HEK293 (cell line): ENCODE measurements at regions not wholly inside any gene's neighbourhood (a gene's known extent, or its start where the extent isn't known, plus 50 kb on each side); places are given as distances from the start of the nearest gene placed in this dataset.

ENCODE experiments used
- CTCF ChIA-PET: fragments of 350-600 bp; formaldehyde crosslinking; extraction: SDS; loops from one replicate; lab custom pipeline; 2021; ENCODE audit warnings: antibody characterized with exemption; lab: Yijun Ruan, JAX
- POLR2A ChIA-PET: fragments of 300-600 bp; formaldehyde crosslinking; extraction: SDS; loops from one replicate; lab custom pipeline; 2020; ENCODE audit warnings: antibody characterized with exemption, inconsistent platforms; lab: Yijun Ruan, JAX
- H3K27ac ChIP-seq: fragments of 200-500 bp; sonication (Bioruptor generic); 2 replicates; pipeline ENCODE4 v1.5.1; 2014; ENCODE audit warnings: low read depth, low read length, control low read depth, inconsistent platforms; ENCODE audit errors: extremely low read depth
- H3K36me3 ChIP-seq, 2 experiments: fragments of 200-500 bp in 1 of 2; sonication (Bioruptor generic) in 1 of 2; 1 replicate in 1 of 2; 2 replicates in 1 of 2; pipeline ENCODE4 v1.5.1; 2014 to 2017; ENCODE audit warnings: inconsistent platforms in 2 of 2, low read length in 2 of 2; ENCODE audit not compliant: control insufficient read depth in 2 of 2, insufficient read depth in 1 of 2
- H3K4me1 ChIP-seq: fragments of 200-500 bp; sonication (Bioruptor generic); 2 replicates; pipeline ENCODE4 v1.5.1; 2014; ENCODE audit warnings: mild to moderate bottlenecking, low read length, inconsistent platforms; ENCODE audit not compliant: control insufficient read depth, insufficient read depth
- H3K4me3 ChIP-seq: 2 replicates; pipeline ENCODE4 v1.5.1; 2011; ENCODE audit warnings: low read depth, mild to moderate bottlenecking, control low read depth, low read length, moderate library complexity
- H3K9me3 ChIP-seq: fragments of 200-500 bp; sonication (Bioruptor generic); 2 replicates; pipeline ENCODE4 v1.5.1; 2014; ENCODE audit warnings: low read depth, low read length, inconsistent platforms; ENCODE audit not compliant: control insufficient read depth, insufficient read depth
- KLF10 ChIP-seq: fragments of 450-650 bp; IDR thresholded peaks from 2 replicates; pipeline ENCODE4 v1.5.1; 2018; ENCODE audit warnings: missing biosample characterization, mild to moderate bottlenecking, missing genetic modification characterization
- PRDM4 ChIP-seq: fragments of 450-650 bp; formaldehyde crosslinking; IDR thresholded peaks from 2 replicates; pipeline ENCODE4 v1.5.1; 2017; ENCODE audit warnings: missing biosample characterization, missing genetic modification characterization
- REPIN1 ChIP-seq: fragments of 450-650 bp; formaldehyde crosslinking; IDR thresholded peaks from 2 replicates; pipeline ENCODE4 v1.5.1; 2017; ENCODE audit warnings: missing biosample characterization, missing genetic modification characterization, low read depth
- SCRT2 ChIP-seq: fragments of 450-650 bp; formaldehyde crosslinking; IDR thresholded peaks from 2 replicates; pipeline ENCODE4 v1.5.1; 2016; ENCODE audit warnings: missing biosample characterization, missing genetic modification characterization
- ZBTB11 ChIP-seq: fragments of 450-650 bp; formaldehyde crosslinking; conservative IDR thresholded peaks from 2 replicates; pipeline ENCODE4 v1.5.1; 2016; ENCODE audit warnings: low read depth, missing biosample characterization, missing genetic modification characterization
- ZBTB17 ChIP-seq: fragments of 450-650 bp; formaldehyde crosslinking; IDR thresholded peaks from 2 replicates; pipeline ENCODE4 v1.5.1; 2016; ENCODE audit warnings: missing biosample characterization, missing genetic modification characterization
- ZBTB48 ChIP-seq: fragments of 450-650 bp; formaldehyde crosslinking; IDR thresholded peaks from 2 replicates; pipeline ENCODE4 v1.5.1; 2016; ENCODE audit warnings: missing biosample characterization, missing genetic modification characterization
- ZBTB8A ChIP-seq: fragments of 450-650 bp; formaldehyde crosslinking; IDR thresholded peaks from 2 replicates; pipeline ENCODE4 v1.5.1; 2016; ENCODE audit warnings: missing biosample characterization, missing genetic modification characterization
- ZFP41 ChIP-seq: fragments of 450-650 bp; formaldehyde crosslinking; IDR thresholded peaks from 2 replicates; pipeline ENCODE4 v1.5.1; 2016; ENCODE audit warnings: missing biosample characterization, missing genetic modification characterization, borderline replicate concordance
- ZFP69B ChIP-seq: fragments of 450-650 bp; formaldehyde crosslinking; IDR thresholded peaks from 2 replicates; pipeline ENCODE4 v1.5.1; 2016; ENCODE audit warnings: missing biosample characterization, missing genetic modification characterization
- ZNF211 ChIP-seq: fragments of 450-650 bp; formaldehyde crosslinking; IDR thresholded peaks from 2 replicates; pipeline ENCODE4 v1.5.1; 2016; ENCODE audit warnings: low read depth, missing biosample characterization, missing genetic modification characterization
- ZNF266 ChIP-seq: fragments of 450-650 bp; formaldehyde crosslinking; IDR thresholded peaks from 2 replicates; pipeline ENCODE4 v1.5.1; 2016; ENCODE audit warnings: missing biosample characterization, missing genetic modification characterization, low read depth
- ZNF280D ChIP-seq: fragments of 450-650 bp; formaldehyde crosslinking; IDR thresholded peaks from 2 replicates; pipeline ENCODE4 v1.5.1; 2016; ENCODE audit warnings: missing biosample characterization, missing genetic modification characterization
- ZNF354C ChIP-seq: fragments of 450-650 bp; formaldehyde crosslinking; IDR thresholded peaks from 2 replicates; pipeline ENCODE4 v1.5.1; 2016; ENCODE audit warnings: missing biosample characterization, missing genetic modification characterization, low read depth, borderline replicate concordance
- ZNF391 ChIP-seq: fragments of 450-650 bp; formaldehyde crosslinking; IDR thresholded peaks from 2 replicates; pipeline ENCODE4 v1.5.1; 2016; ENCODE audit warnings: low read depth, missing biosample characterization, missing genetic modification characterization, borderline replicate concordance
- ZNF398 ChIP-seq: fragments of 450-650 bp; formaldehyde crosslinking; IDR thresholded peaks from 2 replicates; pipeline ENCODE4 v1.5.1; 2017; ENCODE audit warnings: missing biosample characterization, missing genetic modification characterization
- ZNF529 ChIP-seq: fragments of 450-650 bp; formaldehyde crosslinking; IDR thresholded peaks from 2 replicates; pipeline ENCODE4 v1.5.1; 2017; ENCODE audit warnings: missing genetic modification characterization, missing biosample characterization; ENCODE audit not compliant: insufficient replicate concordance
- ZNF548 ChIP-seq: fragments of 450-650 bp; formaldehyde crosslinking; IDR thresholded peaks from 2 replicates; pipeline ENCODE4 v1.5.1; 2016; ENCODE audit warnings: missing biosample characterization, missing genetic modification characterization
- ZNF621 ChIP-seq: fragments of 450-650 bp; formaldehyde crosslinking; IDR thresholded peaks from 2 replicates; pipeline ENCODE4 v1.5.1; 2017; ENCODE audit warnings: missing biosample characterization, missing genetic modification characterization
- ZNF623 ChIP-seq: fragments of 450-650 bp; formaldehyde crosslinking; IDR thresholded peaks from 2 replicates; pipeline ENCODE4 v1.5.1; 2016; ENCODE audit warnings: missing biosample characterization, missing genetic modification characterization
- ZNF658 ChIP-seq: fragments of 450-650 bp; formaldehyde crosslinking; IDR thresholded peaks from 2 replicates; pipeline ENCODE4; 2016; ENCODE audit warnings: missing biosample characterization, missing genetic modification characterization
- ZNF701 ChIP-seq: fragments of 450-650 bp; formaldehyde crosslinking; IDR thresholded peaks from 2 replicates; pipeline ENCODE4 v1.5.1; 2016; ENCODE audit warnings: missing biosample characterization, missing genetic modification characterization
- ZNF747 ChIP-seq: fragments of 450-650 bp; formaldehyde crosslinking; IDR thresholded peaks from 2 replicates; pipeline ENCODE4 v1.5.1; 2016; ENCODE audit warnings: missing biosample characterization, missing genetic modification characterization
- ZNF837 ChIP-seq: fragments of 450-650 bp; formaldehyde crosslinking; IDR thresholded peaks from 2 replicates; pipeline ENCODE4 v1.5.1; 2016; ENCODE audit warnings: missing biosample characterization, missing genetic modification characterization

GRCh38 chr5:16007750-16008415 lies 171.7 kb downstream of the MARCHF11 start:
- ChIA-PET CTCF (interaction anchor here (0.8 to 1.7 kb wide), 2 partner anchors 12 to 835 kb away, joined by 3 read pairs; no protein-coding TSS in a partner anchor), POLR2A (no interaction called here)
- no peak overlapping the region for H3K27ac ChIP-seq
- no peaks in the 10 kb centered on the region for H3K36me3 ChIP-seq
- TF ChIP-seq ZNF280D, result no peak
- TF ChIP-seq ZFP69B (tag by site-specific recombination), result no peak
- TF ChIP-seq ZNF391, result no peak
- TF ChIP-seq ZNF211, result no peak
- TF ChIP-seq ZBTB8A, result no peak
- no peak for TF ChIP-seq ZNF266 (tag by site-specific recombination)
- no peak for TF ChIP-seq REPIN1
- no peak for TF ChIP-seq ZNF398
- TF ChIP-seq ZBTB17 (tag by site-specific recombination), result no peak
- TF ChIP-seq KLF10 (tag by site-specific recombination), result no peak
- no peak for TF ChIP-seq ZNF548 (tag by site-specific recombination)
- TF ChIP-seq ZNF529 (tag by site-specific recombination), result no peak
- no peak for TF ChIP-seq ZBTB48 (tag by site-specific recombination)
- H3K4me1 ChIP-seq, result no peaks in the 10 kb centered on the region
- no peaks in the 10 kb centered on the region; the same call in 1 of the 2 replicates for H3K9me3 ChIP-seq
- no peak overlapping the region for H3K4me3 ChIP-seq

GRCh38 chr5:16005225-16005624 lies 174.4 kb downstream of the MARCHF11 start:
- TF ChIP-seq ZNF837 (tag by site-specific recombination) (no peak), SCRT2 (tag by site-specific recombination) (no peak), ZNF658 (tag by site-specific recombination) (no peak), PRDM4 (no peak), ZFP41 (tag by site-specific recombination) (no peak), ZNF354C (tag by site-specific recombination) (no peak), ZNF623 (tag by site-specific recombination) (no peak), ZNF621 (no peak), ZNF747 (no peak), ZNF701 (tag by site-specific recombination) (no peak), ZBTB11 (tag by site-specific recombination) (no peak)
- POLR2A ChIA-PET, result no interaction called here
- Histone ChIP-seq H3K4me1 (no peaks in the 10 kb centered on the region), H3K36me3 (no peaks in the 10 kb centered on the region), H3K4me3 (no peak overlapping the region), H3K9me3 (no peaks in the 10 kb centered on the region), H3K27ac (no peak overlapping the region)
- CTCF ChIA-PET, result interaction anchor here (0.7 kb wide), 1 partner anchor 59 kb away, joined by 3 read pairs; no protein-coding TSS in a partner anchor
